Pons (tissue), 1 donor: ENCODE measurements at regions not wholly inside any gene's neighbourhood (a gene's known extent, or its start where the extent isn't known, plus 50 kb on each side); places are given as distances from the start of the nearest gene placed in this dataset.

Experiments
- DNase-seq: peaks from one replicate; pipeline ENCODE4 v3.0.0-alpha.2; 2016; ENCODE audit warnings: low spot score

DNA sequence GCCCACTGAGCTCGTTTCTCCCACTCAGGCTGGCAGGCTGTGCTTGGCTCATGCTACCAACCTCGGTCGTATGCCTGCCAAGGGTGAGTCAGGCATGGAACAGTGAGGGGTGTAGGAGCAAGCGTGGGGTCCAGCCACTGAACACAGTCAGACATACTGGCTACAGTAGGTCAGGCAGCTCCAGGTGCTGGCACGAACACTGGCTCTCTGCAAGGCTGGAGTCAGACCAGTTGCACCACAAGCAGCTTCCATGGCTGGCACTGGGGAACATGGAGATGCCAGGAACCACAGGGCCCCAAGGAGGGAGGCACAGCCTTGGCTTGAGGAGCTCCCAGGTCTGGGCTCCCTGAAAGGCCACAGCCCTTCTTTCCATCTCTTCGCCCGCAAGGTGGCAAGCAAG lies 410.7 kb upstream of the KIRREL3 start:
- DNase-seq = no peak

DNA sequence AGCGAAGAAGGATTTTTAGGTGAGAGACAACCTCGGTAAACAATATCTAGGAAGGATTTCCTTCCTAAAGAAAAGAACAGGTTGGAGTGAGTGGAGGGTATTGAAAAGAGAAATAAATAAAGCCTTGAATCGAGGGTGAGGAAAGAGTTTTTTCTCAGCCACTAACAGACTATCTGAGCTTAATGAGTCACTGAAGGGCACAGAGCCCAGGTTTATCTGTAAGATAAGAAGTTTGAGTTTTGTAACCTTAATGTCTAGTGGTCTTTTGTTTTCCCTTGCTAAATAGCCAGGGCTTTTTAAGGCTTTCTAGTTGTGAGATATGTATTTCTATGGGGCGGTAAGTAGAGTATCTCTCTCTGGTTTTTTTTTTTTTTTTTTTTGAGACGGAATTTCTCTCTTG lies 394.5 kb upstream of the KIRREL3 start:
- DNase-seq = no peak

DNA sequence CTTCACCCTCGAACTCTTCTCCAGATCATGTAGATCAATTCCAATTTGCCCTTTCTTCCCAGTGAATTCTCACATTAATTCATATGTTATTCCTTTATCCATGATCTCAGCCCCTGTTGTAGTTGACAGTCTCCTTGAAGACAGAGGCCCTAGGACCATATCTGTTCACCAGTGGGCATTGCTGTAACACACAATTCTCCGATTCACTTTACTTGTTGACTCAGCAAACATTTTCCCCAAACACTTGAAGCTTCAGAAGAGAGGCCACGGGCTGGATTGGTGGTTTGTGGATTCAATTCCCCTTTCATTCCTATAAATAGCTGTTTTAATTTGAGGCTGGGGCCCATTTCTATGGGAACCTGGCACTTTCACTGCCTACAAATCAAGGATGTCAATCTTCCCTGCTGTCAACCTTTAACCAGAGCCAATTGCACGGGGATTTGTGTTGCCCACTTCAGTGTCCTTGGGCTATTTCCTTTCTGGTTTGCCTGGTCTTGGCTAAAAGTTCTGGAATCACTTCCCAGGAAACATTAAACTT lies 393.0 kb upstream of the KIRREL3 start:
- no peak for DNase-seq

DNA sequence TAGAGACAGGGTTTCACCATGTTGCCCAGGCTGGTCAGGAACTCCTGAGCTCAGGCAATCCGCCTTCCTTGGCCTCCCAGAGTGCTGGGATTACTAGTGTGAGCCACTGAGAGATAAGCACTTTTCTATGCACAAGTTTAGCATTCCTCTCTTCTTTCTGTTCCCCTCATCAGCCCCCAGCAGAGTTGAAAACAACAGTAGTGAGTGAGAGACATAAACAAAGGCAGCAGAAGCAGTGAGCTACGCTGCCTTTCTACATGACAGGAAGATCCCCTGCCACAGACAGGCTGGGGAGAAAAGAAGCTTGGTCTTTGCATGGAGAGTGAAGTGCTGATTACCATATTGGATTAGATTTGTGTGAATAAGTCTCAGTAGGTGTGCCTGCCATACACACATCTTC lies 392.0 kb upstream of the KIRREL3 start:
- DNase-seq = no peak

DNA sequence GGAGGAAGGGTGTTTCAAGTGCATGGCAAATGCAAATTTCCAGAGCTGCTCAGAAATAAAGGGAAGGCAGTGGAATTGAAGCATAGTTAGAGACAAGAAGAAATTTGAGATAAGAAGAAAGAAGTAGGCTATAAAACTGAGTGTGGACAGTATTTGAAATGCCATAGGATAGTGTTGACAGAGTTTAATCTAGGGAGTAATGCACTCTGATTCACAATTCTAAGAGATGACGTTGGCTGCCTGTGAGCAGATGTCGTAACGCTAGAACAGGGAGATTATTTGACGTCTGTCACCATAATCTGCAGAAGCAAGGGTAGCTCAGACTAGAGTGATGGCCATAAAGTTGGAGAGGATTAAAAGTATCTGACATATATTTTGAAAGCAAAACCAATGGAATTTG lies 389.9 kb upstream of the KIRREL3 start:
- DNase-seq = no peak

DNA sequence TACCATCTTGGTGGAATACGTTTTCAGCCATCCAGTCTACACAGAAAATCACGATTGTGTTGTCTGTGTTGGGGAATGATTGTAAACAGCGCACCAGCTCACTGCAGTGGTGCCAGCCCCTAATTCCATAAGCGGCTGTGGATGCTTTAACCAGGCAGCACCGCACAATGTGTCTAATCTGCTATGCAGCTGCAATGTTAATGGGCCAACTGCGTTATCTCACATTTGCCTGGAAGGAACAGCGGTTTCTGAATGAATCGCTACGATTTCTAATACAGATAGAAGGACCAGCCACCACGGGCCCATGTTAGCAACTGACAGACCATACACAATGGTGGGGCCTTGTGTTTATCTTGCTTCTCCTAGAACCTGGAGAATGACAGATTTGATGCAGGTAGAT lies 384.5 kb upstream of the KIRREL3 start:
- DNase-seq = no peak

DNA sequence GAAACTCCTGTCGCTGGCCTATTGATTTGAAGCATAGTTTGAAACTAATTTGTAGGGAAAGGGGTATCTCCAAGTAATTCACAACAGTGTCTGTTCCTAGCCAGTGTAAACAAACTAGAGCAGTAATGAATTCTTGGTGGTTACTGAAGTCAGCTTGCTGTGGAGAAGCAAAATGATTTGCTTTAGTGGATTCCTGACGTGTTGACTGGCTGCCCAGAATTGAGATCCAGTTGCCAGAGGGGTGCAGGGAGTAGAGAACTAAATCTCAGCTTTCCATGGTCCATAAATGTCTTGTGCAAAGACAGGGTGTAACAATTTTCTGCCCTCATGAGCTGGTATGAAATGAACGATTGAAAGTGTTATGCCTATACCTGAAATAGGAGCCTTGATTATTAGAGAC lies 382.5 kb upstream of the KIRREL3 start:
- DNase-seq = no peak

DNA sequence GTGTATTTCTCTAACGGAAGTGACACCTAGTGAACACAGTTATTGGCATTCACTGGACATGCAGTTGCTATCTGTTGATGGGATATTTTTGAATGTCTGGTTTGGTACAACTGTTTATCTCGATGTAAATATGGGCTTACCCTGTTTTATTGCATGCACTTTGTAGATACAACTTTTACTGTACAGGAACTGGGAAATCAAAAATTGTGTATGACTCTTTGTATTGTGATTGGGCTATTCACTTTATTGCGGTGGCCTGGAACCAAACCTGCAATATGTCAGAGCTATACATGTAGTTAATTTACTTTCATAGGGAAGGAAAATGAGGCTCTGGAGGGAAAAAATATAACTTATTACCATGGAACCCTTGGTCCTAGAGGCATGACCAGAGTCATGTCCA lies 380.7 kb upstream of the KIRREL3 start:
- no peak for DNase-seq

DNA sequence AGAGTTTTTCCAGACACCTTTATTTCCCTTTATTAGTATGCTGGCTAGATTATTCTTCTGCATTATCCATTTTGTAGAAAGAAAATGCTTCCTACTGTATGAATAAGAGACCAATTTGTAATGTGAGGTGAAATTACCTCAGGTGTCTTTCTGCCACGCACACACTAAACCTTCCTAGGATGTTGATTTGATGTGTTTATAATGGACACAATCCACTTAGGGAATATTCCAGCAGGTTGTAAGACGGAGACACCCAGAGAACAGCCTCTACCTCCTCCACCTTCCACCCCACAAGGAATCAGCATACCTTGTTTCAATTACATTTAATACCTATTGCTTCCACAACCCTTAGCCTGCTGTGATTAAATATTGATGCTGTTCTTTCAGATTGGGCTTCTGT lies 379.1 kb upstream of the KIRREL3 start:
- DNase-seq = no peak

DNA sequence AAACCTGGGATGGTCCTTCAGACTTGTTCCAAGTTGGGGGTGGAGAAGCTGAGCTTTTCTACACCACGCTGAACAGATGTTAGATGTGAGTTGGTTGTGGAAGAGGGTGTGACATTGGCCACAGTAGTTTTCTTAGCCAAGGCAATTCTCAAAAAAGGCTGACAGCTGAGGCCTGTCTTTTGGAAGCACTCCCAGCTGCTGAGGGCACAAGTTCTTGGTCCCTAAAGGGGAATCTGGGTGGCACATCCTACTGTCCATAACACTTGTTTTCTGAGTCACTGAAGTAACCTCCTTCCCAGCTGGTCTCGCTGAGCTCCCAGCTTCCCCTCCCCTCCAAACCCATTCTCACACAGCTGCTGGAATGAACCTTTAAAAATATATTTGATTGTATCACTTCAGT lies 375.7 kb upstream of the KIRREL3 start:
- no peak for DNase-seq

DNA sequence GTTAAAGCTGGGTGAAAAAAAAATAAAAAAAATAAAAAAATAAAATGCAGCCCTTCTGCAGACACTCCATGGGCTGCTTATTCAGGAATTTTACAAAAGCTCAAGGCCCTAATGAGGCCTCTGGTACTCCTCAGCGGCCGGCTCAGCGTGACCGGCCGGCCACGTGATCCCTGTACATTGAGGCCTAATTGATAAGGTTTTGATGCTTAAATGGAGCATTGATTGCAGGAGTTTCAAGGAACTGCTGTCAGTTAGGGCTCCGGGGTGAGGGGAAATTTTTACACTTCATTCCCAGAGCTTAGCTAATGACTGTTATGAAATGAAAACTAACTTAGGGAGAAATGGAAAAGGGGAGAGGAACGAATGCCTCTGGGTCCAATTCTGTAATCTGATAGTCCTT lies 368.8 kb upstream of the KIRREL3 start:
- DNase-seq = no peak

DNA sequence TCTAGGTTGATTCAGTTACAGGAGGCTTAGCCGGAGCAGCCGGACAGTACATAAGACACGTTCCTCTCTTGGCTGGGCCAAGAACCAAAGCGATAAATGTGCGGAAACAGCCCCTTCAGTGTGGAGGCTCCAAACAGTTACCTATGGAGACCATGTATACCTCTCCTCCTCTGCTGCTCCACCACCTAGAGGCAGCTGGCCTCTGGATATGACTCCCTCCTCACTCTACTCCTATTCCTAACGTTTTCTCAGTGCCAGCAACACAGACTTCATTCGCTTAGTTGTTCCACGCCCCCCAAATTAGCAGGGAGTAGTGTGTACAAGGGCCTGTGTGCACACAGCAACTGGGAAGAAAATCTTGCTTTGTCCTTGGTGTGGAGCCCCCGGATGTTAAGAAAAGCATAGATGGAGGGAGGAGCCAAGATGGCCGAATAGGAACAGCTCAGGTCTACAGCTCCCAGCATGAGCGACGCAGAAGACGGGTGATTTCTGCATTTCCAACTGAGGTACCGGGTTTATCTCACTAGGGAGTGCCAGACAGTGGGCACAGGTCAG lies 362.3 kb upstream of the KIRREL3 start:
- DNase-seq = no peak

DNA sequence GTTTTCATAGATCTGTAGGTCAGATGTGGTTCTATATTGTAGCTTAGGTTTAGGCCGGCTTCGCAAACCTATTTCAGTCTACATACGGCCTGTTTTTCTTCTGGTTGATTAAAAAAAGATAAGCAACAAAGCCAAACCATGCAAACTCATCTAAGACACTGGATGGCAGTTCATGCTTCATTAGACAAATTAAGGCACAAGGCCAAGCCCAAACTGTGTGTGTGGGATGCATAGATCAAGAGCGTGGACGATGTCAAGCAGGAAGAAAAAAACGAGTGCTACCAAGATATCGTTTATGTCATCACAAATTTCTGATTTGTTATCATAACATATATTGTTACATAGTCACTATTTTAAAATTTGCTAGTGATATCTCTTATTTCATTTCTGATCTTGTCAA lies 357.6 kb upstream of the KIRREL3 start:
- DNase-seq = no peak

DNA sequence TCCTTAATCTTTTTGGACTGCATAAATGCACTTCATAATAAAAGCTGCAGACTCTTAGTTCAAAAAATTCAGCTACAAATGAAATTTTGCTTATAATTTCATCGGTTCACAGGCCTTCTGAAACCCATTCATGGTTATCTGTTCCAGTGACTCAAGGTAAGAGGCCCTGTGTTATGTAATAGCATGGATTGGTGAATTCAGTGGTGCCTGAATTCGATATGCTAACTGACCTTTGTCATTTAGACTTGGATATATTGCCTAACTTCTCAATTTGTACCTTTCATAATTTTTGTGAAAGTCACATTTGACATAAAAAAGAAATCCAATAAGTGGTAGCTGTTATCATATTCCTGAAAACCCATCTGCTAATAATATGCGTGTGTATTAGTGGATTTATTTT lies 349.9 kb upstream of the KIRREL3 start:
- DNase-seq = no peak

DNA sequence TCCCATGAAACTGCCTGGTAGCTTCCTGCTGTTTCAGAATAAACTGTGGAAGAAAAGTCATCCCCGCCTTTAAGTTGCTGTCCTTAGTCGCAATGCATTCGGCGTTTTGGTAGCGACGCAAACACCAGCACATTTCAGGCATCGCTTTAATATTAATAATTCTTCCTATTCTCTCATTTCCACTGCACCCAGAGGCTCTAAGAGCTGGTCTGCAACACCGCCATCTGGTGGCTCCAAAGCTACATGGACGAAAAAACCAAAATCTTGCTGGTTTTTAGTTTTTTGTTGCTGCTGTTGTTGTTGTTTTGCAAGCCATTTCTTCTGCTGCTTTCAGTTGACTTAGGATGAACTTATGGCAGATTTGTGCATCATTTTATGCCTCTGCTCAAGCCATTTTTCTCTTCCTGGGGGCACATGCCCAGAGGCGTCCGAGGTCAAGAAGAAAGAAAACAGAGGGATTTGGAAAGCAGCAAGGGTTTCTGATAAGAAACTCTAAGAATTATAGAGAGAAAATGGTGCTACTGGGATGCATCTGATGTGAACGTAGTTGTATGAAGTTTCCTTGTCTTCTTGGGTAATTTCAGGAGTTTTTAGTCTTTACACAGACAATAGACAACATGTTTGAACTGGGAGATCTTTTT lies 345.4 kb upstream of the KIRREL3 start:
- DNase-seq = peak; percentile 64

DNA sequence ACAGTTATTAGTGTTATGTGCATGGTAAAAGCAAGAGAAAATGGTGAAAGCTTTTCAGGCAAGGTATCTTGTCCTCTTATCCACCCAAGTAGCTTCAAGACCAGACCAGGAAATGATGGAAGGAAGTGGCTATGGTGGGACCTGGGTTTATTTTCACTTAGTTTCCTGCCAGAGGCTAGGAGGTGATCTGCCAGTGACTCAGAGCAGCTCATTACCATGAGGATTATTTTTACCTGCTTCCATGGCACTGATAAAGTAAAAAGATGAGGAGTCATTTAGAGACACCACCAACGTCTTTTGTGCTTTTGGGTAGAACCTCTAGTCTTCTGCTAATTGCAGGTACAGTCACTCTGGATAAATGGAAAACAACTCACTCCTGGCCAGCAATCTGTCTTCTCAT lies 339.9 kb upstream of the KIRREL3 start:
- no peak for DNase-seq

DNA sequence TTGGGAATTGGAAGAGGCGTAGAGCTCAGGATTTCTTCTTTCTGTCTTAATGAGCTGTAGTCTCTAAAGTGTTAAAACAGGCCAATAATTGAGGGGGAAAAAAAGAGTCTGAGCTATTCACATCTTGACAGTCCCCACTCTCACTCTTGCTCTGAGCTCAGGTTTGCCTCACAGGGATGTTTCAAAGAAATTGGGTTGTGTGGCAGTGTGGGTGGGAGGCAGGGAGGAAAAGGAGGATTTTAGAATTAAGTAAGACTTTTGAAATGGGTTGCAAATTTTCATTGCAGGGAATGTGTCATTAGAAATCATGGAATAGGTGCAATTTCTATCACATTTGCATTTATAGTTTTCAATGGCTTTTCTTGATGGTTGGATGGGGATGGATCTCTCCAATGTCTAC lies 338.8 kb upstream of the KIRREL3 start:
- DNase-seq = no peak

DNA sequence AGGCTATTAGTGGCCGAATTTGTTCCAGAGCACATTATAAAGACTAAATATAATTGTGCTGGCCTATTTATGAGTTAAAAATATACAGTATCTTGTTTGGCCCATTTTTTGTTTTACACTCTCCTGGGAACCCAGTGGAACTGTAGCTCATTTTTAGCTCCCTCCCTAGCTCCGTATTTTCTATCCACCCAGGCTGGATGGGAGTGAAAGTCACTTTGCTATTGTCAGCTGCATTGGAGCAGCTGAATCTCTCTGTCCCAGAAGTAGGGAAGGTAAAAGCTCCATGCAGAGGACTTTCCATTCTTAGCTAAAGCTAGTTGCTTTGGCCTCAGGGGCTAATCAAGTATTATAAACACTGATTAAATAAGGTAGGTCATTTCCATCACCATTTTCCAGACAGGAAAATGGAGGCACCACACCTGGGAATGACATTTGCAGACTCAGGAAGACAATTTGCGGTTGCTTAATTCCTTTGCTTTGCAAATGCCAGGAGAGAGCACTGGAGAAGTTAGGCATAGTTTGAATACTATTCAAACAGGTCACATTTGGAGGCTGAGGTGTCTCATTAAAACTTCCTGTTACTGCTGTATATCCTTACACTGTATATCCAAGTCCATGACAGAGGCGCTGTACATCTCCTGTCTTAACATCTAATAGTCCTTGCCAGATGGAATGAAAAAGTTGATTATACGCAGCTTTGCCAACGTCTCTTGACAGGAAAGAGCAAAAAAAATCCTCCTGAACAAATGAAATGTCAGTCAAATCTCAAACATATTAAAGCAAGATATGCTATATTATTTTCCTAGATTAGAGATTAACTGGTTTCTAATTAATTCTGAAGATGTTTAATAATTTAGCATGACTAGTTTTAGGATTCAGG lies 338.1 kb upstream of the KIRREL3 start:
- no peak for DNase-seq

DNA sequence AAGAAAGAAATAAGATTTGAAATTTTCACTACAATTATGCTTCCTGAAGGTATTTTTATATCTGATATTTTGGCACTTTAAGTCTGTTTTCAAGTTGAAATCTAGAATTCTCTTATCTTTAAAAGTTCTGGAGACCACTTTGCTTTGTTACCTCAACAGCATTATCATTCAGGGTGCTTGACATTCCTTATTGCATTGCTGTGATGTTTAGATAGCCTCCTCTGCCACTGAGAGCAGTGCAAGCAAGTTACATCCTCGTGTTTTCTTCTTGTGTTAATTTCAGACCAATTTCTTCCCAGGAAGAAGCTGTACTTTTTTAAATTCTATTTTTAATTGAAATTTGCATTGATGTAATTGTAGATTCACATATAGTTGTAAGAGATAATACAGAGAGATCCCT lies 333.9 kb upstream of the KIRREL3 start:
- DNase-seq = no peak

DNA sequence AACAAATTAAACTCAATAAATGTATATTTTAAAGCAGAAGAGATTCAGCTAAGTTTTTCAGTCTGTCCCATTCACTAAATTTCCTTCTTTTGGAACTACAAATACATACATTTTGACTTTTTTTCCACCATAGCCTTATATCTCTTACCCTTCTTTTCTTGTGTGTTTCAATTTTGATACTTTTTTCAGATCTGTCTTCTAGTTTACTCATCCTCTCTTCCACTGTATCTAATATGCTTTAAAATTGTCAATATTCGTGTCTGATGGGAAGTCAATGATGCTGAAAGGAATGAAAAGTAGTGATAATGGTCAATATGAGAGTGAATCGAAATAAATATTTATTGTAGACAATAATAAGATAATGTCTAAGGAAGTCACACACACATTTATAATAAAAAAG lies 332.3 kb upstream of the KIRREL3 start:
- DNase-seq = no peak

DNA sequence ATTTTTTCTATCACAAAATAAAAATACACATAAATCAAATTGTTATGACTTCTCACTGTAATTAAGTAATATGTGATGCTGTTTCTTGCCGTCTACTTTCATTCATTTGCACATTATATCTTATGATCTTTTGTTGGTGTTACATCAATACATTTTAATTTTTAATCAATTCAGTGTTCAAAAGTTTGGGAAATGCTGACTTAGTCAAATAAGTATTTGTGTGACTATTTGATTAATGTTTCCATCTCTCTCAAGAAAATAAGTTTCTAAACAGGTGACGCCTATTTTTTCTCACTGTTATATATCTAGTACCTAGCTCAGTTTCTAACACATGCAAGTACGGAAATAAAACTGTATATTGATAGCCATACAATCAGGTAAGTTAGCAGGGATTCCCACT lies 329.5 kb upstream of the KIRREL3 start:
- no peak for DNase-seq

DNA sequence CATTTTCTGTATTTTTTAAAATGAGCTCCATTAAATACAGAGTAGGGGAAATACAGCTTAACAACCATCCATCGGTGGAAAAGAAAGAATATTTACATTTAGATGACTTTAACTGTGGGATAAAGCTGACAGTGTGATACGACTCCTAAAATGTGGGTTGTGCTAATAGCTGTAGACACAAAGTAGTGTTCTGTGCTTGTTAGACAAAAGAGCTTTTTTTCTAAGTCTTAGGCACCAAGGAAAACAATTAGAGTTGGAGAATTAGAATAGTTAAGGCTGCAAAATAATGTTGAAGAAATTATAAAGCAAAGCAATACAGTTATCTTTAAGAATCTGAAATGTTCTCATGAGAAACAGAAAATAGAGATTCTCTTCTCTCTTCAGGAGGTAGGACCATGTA lies 307.7 kb upstream of the KIRREL3 start:
- DNase-seq = peak; percentile 85

DNA sequence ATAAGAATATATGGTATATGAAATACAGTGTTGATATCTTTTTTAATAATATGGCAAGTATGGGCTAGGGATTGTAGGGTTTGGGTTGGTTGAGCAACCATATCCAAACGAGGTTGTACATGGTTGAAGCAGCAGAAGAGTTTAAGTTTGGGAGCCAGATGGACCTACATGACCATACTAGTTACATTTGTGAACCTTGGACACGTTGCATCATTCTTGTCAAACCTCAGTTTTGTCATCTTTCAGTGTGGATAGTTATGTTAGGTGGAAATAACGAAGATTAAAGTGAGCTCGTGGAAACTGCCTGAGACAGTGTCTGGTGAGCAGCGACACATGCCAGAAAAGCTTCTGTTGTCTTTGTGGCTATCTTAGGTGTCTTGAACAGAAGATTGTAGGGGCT lies 307.1 kb upstream of the KIRREL3 start:
- no peak for DNase-seq
